HG02571 (cell line): ENCODE measurements at regions not wholly inside any gene's neighbourhood (a gene's known extent, or its start where the extent isn't known, plus 50 kb on each side); places are given as distances from the start of the nearest gene placed in this dataset.
"Not testable (repeated sequence)": the region's sequence is repeated elsewhere in the genome, so short reads cannot be mapped to it uniquely, and the experiment has no call there.

Source experiments
- ATAC-seq: cut with Tn5 transposase; IDR thresholded peaks from one replicate; pipeline ENCODE4 v1.9.1; 2021; ENCODE audit warnings: mild to moderate bottlenecking, moderate library complexity; ENCODE audit not compliant: unreplicated experiment

DNA sequence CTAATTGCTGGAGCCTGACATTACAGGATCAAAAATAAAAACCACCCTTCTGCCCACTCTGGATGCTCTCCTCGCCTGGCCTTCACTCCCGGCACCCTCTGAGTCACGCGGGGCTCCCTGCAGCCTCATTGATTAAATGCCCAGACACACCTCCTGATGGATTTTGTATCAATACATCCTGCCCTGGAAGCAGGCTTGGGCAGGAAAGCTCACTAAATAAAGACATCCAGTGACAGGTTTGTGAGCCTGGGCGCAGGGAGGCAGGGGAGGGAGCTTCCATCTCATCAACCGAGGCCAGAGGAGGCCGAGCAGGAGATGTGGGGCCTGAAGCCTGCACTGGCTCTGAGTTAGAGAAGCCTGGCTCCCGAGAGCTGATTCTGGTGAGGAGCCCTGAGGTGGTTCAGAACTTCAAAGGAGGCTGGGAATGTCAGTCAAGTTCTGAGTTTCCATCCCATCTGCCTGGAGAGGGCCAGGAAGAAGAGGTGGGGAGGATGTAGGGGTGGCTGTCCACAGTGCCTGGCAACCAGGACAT, 318.6 kb downstream of the ADGRD1 start:
- not testable (repeated sequence) for ATAC-seq

DNA sequence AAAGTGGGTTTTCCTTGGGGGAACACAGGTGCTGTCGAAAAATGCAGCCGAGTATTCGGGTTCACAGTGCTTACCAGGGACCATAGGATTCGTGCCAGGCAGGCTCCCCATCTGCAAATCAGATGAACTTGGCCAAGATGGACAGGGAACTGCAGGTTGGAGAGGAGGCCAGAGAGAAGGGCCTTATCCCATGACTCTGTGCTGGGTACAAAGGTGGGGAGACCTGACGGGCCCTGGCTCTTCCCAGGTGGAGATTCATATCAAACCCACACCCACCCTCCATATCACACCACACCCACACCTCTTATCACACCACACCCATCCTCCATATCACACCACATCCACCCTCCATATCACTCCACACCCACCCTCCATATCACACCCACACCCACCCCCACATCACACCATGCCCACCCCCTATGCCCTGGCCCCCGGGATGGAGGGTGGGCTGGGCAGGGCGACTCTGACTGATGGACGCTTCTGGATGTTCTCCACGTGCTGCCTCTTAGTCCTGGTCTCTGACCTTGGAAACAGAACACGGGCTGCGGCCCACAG, 319.7 kb downstream of the ADGRD1 start:
- no peak for ATAC-seq

DNA sequence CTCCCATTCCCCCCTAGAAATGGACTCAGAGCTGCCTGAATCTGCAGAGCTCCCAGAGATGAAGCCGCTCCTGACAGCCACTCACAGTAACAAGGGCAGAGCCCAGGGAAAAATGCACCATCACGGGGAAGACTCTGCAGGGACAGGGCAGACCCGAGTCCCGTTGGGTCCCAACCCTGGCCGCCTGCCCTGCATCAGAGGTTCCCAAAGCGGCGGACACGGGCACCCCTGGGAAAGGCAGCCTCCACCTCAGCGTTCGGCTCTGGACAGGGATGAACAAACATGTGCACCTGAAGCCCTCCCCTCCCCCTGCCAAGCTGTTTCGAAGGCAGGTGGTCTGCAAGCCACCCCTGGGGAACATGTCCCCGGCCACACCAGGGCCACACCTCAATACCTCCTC, 320.4 kb downstream of the ADGRD1 start:
- ATAC-seq = no peak

DNA sequence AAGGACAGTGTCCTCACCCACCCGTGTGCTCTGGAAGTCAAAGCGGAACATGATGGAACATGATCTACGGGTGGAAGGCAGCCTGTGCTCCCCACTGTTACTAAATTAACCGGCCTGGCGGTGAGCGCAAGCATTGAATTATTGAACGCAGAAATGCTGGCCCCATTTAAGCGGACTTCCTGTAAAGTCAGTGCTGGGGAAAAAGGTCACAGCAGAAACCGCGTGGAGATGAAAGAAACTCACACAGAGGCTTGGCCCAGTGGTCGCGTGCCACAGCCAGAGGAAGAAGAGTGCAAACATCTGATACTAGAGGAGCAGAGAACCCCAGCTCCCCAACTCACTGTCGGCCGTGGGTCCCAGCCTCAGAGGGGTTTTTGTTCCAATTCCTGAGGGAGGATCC, 321.2 kb downstream of the ADGRD1 start:
- no peak for ATAC-seq

DNA sequence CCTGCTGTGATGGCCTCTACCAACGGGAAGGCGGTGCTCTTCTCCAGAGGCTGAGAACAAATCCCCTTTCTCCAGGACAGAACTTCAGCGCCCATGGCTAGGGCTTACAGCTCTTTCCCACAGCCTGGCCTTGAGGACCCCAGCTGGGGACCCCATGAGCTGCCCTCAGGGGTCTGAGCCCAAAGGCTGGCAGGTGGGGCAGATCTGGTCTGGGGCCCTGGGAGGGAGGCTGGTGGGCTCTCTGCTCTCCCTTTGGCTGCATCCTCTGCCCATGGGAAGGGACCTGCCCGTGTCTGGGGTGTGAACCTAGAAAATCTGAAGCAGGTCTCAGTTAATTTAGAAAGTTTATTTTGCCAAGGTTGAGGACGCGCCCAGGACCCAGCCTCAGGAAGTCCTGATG, 322.1 kb downstream of the ADGRD1 start:
- ATAC-seq = no peak

DNA sequence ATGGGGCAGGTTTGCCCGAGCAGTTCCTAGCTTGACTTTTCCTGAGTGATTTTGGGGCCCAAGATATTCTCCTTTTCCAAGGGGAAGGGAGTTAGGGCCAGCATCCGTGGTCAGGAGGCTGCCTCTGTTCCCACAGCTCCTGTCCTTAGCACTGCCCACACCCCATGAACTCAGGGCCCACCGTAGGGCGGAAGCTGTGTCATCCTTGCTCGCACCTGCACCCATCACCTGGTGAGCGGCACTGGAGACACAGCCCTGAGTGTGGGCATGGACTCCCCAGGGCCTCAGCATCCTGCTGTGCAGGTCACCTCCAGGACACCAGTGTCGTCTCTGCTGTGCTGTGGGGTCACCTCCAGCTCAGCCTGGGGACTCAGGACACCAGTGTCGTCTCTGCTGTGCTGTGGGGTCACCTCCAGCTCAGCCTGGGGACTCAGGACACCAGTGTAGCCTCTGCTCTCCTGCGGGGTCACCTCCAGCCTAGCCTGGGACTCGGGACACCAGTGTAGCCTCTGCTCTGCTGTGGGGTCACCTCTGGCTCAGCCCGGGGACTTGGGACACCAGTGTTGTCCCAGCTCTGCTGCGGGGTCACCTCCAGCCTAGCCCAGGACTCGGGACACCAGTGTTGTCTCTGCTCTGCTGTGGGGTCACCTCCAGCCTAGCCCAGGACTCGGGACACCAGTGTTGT, 322.9 kb downstream of the ADGRD1 start:
- ATAC-seq = no peak

DNA sequence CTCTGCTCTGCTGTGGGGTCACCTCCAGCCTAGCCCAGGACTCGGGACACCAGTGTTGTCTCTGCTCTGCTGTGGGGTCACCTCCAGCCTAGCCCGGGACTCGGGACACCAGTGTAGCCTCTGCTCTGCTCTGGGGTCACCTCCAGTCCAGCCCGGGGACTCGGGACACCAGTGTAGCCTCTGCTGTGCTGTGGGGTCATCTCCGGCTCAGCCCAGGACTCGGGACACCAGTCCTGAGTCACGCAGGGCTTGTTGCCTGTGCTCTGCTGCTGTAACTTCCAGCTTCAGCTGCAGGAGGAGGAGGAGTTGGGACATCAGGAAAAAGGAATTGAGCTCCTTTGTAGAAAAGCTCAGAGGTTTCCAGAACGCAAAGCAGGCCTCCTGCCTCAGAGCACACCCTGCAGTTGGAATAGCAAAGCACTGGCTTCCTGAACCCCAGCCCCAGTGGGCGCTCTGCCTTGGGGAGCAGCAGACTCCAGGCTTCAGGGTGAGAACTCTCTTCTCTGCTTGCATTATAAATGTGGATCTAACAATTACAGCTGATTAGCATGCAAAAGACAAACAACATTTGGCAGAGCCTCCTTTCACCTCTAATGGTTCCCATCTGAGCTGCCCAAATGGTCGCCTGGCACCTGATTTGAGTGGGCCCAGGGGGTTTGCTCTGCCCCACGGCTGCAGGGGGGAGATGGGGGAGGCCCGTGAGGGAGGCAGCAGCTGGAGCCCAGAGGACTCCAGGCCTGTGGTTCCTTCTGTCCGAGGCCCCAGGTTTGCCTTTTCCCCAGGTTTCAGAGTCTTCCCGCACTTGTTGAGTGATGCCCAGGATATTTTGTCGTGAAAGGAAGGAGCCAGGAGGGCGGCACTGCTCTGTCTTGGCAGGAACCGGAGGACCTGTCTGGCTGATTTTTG, 323.7 kb downstream of the ADGRD1 start:
- not testable (repeated sequence) for ATAC-seq

DNA sequence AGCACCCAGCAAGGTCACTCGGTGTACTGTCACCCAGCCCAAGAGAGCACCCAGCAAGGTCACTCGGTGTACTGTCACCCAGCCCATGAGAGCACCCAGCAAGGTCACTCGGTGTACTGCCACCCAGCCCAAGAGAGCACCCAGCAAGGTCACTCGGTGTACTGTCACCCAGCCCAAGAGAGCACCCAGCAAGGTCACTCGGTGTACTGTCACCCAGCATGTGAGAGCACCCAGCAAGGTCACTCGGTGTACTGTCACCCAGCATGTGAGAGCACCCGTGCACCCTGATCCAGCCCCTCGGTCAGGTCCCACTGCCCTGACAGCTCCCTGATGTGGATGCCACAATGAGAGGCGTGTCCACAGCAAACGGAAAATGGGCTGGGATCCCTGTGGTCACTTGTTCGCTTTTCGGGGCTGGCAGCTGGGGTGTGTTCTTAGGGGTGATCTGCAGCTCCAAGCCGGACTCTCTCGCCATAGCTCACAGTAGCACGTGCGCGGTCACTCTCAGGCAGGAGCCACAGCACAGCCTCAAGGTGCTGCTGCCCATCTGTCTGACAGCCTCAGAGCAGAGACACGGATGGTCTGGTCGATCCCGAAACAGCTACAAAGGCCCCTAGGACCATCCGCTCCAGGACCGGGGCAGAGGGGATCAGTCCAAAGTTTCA, 324.9 kb downstream of the ADGRD1 start:
- ATAC-seq = not testable (repeated sequence)

DNA sequence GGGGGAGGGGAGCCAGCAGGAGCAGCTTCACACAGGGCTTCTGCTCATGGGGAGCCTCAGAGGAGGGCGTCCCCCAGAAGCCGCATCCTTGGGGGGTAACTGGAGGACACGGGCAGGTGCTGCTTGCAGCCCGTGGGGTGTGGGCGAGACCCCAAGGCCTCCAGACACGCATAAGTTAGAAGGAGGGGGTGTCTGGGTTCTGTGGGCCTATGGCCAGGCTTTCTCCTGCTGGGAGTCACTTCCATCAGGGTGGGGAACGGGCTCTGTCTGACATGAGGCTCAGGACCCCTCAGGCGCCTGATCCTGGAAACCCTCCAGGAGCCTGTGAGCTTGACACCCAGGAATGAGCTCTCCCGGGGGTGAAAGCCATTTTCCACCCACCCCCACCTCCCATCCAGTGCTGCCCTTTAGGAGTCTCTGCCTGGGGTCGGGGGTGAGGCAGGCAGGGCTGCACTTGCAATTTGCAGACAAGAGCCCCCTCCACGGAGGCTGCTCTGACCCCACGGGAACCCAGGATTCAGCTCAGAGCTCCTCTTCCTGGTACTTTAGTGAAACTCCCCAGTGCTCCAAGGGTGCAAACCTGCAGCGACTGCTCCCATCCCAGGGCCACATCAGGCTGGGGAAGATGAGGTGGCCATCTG, 325.7 kb downstream of the ADGRD1 start:
- ATAC-seq = no peak

DNA sequence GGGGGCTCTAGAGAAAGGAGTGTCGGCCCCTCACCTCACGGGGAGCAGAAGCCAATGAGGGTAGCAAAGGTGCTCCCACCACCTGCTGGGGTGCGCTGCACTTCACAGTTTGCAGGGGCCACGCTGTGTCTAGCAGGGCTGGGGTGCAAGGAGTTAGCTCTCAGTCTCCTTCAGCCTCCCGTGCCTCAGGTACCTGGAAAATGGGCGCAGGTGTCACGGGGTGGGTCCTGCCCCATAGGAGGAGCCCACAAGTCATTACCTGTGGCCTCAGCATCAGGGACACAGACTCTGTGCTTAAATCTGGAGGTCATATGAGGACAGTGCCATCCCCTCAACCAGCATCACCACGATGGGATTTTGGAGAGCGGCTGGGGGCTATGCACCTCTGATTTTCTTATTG, 326.7 kb downstream of the ADGRD1 start:
- no peak for ATAC-seq

DNA sequence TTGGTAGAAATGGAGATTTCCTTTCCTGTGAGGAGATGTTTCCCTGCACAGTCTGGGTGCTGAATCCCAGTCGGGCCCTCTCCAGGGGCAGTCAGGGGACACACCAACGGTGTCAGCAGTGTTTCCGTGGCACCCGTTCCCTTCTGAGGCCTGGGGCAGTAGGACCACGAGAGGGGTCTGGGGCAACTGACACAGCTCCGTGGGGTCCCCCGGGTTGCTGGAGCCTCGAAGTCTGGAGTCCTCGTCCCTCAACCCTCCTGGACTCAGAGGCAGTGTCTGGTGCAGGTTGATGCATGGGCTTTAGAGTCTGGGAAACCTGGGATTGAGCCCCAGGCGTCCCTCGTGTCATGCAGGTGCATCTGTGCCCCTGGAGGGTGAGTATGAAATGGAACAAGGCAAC, 327.3 kb downstream of the ADGRD1 start:
- ATAC-seq = no peak

DNA sequence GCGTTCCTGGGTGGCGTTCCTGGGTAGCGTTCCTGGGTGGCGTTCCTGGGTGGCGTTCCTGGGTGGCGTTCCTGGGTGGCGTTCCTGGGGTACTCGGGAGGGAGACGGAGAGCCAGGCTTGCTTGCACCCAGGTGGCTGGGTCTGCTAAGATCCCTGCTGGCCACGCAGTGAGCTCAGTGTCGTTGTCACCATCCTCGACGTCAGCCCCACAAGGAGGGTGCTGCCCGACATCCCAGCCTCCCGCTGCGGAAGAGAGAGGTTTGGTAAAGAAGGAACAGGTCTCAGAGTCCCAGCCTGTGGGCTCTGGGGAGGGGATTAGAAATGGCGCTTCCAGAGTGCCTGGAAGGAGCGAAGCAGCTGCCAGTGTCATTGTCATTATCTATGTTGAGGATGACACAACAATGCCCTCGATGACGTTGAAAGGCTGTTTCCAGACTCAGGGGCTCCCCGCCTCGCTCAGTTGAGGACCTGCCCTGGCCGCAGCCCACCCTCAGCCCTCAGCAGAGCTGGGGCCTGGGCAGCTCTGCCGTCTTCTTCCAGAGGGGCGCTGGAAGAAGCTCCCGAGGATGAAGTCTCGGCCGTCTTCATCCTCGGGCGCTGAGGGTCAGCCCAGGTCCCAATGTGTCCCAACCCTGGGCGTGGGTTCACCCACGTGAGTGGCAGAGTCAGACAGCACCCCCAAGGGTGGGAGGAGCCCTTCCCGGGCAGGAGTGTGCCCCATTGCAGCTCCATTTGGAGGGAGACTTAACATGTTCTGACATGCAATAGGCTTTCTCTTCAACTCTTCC, 328.8 kb downstream of the ADGRD1 start:
- no peak for ATAC-seq

DNA sequence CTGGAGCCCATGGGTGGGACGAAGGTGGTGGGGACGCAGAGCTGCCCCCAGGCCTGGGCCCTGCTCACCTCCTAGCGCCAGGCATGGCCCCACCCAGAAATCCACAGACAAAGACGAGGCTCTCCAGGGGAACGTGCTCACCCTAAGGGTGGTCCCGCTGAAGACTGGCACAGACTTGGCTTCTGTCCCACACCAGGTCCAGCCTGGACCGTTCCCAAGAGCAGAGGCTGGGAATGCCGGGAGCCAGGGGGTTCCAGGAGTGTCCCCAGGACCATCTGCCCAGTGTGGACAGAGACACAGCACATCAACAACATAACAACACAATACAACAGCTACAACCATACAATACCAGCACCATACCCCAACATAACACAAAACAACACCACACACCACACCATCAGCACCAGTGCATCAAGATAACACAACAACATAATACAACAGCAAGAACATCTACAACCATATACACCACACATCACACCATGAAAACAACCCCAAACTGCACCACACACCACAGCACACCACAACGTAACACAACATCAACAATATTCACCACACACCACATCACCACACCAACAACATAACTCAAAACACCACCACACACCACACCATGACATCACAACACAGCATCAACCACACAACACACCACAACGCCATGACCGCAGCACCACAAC, 329.6 kb downstream of the ADGRD1 start:
- ATAC-seq = no peak

DNA sequence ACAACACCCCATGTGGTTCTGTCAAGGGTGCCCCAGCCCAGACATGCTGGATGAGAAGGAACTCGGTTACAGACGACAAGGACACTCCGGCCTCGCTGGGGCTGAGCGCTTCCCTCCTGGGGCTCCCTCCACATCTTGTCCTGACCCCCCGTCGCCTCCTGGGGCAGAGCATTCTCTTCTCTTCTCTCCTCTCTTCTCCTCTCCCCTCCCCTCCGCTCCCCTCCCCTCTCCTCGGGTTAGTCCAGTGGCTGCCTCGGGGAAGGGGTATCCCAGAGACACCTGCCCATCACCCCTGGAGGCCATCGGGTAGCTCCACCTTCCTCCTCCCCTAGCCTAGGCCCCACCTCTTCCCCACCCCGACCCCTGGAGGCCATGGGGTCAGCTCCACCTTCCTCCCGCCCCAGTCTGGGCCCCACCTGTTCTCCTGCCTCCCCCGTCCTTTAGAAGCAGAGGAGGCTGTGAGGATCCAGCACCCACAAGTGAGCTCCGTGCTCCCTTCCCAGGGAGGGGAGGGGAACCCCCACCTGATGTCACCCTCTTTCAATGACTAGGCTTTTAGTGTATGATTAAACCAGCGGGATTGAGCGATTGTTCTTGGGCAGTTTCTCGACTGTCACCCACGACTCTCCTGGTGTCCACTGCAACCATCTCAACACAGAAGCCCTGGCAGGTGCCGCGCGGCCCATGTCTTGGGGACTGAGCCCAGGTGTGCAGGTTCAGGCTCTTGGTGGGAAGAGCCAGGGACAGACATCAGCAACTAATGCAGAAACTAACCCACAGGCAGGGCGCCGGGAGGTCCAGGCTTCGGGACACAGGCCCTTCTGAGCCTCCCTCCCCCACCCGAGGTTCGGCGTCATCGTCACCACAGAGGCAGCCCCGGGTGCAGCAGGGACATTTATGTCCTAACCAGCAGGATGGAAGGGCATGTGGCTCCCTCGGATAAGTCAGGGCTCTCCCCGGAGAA, 330.4 kb downstream of the ADGRD1 start:
- ATAC-seq = not testable (repeated sequence)

DNA sequence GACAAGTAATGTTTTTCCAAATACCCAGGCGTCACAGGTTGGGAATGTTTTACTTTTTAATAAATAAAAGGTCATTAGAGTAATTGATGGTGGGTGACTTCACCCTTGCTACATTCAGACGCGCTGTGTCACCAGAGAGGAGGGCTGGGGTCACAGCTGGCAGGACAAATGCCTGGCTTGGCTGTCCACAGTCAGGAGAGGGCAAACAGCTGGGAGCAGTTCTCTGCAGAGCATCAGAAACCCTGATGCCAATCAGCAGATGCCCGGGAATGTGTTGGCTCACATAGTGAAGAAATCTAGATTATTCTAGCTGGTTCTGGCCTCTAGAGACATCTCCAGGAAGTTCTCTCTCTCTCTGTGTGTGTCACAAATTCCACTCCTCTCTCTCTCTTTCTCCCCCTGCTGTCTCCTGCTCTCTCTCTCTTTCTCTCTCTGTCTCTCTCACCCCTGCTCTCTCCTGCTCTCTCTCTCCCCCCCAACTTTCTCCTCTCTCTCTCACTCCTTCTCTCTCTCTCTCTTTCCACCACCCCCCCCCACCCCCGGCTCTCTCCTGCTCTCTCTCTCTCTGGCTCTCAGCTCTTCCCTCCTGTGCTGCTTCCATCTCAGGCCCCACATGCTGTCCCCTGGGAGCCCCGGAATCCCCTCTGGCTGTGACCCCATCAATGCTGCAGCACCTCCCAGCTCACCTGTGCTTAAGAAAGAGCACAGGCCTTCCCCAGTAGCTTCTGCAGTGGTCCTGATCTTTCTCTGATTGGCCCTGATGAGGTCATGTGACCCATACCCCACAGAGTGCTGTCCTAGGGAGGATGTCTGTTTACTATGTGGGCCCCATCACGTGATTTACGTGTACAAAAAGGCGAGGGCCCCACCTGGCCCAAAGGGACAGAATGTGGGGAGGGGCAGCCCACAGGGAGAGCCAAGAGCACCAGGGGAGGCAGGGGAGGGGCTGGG, 331.5 kb downstream of the ADGRD1 start:
- ATAC-seq = not testable (repeated sequence)

DNA sequence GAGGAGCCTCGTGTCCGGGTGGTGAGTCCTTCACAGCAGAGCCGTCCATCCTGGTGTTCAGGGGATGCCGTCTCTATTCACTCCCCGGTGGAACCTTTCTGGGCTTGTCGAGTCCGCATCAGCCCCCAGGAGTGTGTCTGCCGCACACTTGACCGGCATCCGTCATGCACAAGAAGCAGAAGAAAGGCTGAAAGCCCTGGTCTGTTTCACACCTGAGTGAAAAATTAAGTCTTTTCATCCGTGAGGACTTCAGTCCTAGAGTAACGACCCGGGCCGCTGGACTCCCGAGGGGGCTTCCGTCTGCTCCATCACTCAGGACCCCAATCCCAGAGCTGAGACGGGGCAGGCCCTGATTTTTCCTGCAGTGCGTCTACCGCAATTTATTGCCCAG, 332.2 kb downstream of the ADGRD1 start:
- not testable (repeated sequence) for ATAC-seq

DNA sequence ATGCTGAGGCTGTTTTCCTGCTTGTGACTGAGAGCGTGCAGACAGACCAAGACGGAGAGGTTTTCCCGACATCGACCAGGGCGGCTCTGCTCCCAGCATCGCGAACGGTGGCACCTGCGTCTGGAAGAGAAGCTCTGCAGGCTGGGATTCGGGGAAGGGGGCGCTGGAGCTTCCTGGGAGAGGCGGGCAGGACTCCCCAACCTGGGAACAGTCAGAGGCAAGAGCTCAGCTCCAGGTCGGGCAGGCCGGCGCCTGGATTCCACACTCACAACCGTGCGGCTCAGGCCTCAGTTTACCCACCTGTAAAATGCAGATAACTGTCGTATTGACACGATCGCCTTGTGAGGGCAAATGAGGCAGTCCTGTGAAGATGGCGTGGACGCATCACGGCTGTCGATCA, 332.6 kb downstream of the ADGRD1 start:
- not testable (repeated sequence) for ATAC-seq
